ENCODE measurements at regions not wholly inside any gene's neighbourhood (a gene's known extent, or its start where the extent isn't known, plus 50 kb on each side); places are given as distances from the start of the nearest gene placed in this dataset.

DNA sequence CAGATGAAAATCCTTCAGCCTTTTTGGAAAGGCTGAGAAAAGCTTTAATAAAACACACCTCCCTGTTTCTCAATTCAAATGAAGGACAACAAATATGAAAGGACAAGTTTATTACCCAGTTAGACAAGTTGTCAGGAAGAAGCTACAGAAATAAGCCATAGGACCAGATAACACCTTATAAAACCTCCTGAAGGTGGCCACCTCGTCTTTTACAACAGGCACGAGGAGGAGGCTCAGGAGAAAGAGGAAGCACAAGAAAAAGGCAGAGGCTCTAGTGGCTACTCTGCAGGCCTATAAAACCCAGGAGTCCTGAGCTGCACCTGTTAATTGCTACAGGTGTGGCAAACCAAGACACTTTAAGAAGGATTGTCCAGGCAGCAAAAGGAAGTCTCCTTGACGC lies 352.1 kb upstream of the CDH18 start:
- TF ChIP-seq, protein P1, sequence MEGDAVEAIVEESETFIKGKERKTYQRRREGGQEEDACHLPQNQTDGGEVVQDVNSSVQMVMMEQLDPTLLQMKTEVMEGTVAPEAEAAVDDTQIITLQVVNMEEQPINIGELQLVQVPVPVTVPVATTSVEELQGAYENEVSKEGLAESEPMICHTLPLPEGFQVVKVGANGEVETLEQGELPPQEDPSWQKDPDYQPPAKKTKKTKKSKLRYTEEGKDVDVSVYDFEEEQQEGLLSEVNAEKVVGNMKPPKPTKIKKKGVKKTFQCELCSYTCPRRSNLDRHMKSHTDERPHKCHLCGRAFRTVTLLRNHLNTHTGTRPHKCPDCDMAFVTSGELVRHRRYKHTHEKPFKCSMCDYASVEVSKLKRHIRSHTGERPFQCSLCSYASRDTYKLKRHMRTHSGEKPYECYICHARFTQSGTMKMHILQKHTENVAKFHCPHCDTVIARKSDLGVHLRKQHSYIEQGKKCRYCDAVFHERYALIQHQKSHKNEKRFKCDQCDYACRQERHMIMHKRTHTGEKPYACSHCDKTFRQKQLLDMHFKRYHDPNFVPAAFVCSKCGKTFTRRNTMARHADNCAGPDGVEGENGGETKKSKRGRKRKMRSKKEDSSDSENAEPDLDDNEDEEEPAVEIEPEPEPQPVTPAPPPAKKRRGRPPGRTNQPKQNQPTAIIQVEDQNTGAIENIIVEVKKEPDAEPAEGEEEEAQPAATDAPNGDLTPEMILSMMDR (IDR thresholded peaks at IDR 0.05): no peak
- no peak for TF ChIP-seq SIN3A (IDR thresholded peaks at IDR 0.05; ENCODE audit: borderline replicate concordance, insufficient read depth, low read depth, low read length)
- TF ChIP-seq POLR2AphosphoS5 (IDR thresholded peaks at IDR 0.05; ENCODE audit: low read depth, low read length): no peak
- no peak for TF ChIP-seq REST (IDR thresholded peaks at IDR 0.05; ENCODE audit: insufficient read depth in 1 of 2, low read depth in 2 of 2, low read length in 1 of 2)
- no peak for TF ChIP-seq TCF7L2 (IDR thresholded peaks at IDR 0.05; ENCODE audit: low read depth, low read length)
